ENCODE measurements at regions not wholly inside any gene's neighbourhood (a gene's known extent, or its start where the extent isn't known, plus 50 kb on each side); places are given as distances from the start of the nearest gene placed in this dataset.

DNA sequence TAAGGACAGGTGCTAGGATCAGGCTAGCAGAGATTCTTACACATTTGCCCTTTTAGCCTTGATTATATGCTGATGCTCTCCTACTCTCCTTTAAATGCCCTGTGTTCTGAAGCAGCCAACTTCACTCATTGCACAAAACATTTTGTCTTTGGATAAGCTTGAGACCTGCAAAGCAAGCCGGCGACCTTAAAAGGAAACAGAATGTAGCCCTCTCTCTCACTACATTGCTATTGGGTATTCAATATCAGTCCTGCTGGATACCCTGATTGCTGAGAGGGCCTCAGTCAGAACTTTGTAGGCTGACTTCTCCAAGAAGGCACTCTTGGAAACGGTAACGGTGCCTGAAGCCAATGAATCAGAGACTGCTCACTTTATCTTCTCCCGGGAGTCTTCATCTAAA lies 528.9 kb downstream of the DTWD2 start (continued):
- TF ChIP-seq, protein P1, sequence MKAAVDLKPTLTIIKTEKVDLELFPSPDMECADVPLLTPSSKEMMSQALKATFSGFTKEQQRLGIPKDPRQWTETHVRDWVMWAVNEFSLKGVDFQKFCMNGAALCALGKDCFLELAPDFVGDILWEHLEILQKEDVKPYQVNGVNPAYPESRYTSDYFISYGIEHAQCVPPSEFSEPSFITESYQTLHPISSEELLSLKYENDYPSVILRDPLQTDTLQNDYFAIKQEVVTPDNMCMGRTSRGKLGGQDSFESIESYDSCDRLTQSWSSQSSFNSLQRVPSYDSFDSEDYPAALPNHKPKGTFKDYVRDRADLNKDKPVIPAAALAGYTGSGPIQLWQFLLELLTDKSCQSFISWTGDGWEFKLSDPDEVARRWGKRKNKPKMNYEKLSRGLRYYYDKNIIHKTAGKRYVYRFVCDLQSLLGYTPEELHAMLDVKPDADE (IDR thresholded peaks at IDR 0.05) = no peak
- no peak for TF ChIP-seq POLR2AphosphoS5 (IDR thresholded peaks at IDR 0.05; ENCODE audit: low read depth)

DNA sequence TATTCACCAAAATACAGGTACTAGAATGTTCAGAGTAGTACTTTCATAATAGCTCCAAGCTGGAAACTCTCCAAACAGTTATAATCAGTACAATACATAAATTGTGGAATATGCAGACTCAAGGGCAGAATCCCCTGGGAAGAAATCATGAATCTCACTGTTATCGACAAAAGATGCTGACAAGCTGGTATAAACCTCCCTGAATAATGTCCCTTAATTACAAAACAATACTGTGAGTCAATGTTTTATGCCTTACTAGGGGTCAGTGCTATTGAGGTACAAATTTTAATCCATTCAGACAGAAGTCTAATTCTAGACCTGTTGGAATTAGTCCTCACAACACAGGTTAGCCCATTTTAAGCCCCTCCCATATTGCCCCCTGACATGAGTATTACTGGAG lies 532.3 kb downstream of the DTWD2 start:
- Mint-ChIP-seq H3K4me3 (no peak overlapping the region), H3K4me1 (peaks cover 10% of the 10 kb centered on the region), H3K9me3 (no peaks in the 10 kb centered on the region), H3K27me3 (ENCODE audit: insufficient read depth, low read depth, poor library complexity) (no peaks in the 10 kb centered on the region), H3K36me3 (ENCODE audit: low read depth) (no peaks in the 10 kb centered on the region; the same call in 2 of the 3 replicates), H3K27ac (no peak overlapping the region)
- no peak for TF ChIP-seq ZNF331 (CRISPR knock-in tag; IDR thresholded peaks at IDR 0.05; ENCODE audit: low read depth)
- TF ChIP-seq ZNF114 (CRISPR knock-in tag; IDR thresholded peaks at IDR 0.05) = no peak
- no peak for TF ChIP-seq NANOG (IDR thresholded peaks at IDR 0.05; ENCODE audit: borderline replicate concordance)
- no peak for TF ChIP-seq EZH2 (IDR thresholded peaks at IDR 0.05; ENCODE audit: low read depth, unreplicated experiment)
- TF ChIP-seq, protein P2, sequence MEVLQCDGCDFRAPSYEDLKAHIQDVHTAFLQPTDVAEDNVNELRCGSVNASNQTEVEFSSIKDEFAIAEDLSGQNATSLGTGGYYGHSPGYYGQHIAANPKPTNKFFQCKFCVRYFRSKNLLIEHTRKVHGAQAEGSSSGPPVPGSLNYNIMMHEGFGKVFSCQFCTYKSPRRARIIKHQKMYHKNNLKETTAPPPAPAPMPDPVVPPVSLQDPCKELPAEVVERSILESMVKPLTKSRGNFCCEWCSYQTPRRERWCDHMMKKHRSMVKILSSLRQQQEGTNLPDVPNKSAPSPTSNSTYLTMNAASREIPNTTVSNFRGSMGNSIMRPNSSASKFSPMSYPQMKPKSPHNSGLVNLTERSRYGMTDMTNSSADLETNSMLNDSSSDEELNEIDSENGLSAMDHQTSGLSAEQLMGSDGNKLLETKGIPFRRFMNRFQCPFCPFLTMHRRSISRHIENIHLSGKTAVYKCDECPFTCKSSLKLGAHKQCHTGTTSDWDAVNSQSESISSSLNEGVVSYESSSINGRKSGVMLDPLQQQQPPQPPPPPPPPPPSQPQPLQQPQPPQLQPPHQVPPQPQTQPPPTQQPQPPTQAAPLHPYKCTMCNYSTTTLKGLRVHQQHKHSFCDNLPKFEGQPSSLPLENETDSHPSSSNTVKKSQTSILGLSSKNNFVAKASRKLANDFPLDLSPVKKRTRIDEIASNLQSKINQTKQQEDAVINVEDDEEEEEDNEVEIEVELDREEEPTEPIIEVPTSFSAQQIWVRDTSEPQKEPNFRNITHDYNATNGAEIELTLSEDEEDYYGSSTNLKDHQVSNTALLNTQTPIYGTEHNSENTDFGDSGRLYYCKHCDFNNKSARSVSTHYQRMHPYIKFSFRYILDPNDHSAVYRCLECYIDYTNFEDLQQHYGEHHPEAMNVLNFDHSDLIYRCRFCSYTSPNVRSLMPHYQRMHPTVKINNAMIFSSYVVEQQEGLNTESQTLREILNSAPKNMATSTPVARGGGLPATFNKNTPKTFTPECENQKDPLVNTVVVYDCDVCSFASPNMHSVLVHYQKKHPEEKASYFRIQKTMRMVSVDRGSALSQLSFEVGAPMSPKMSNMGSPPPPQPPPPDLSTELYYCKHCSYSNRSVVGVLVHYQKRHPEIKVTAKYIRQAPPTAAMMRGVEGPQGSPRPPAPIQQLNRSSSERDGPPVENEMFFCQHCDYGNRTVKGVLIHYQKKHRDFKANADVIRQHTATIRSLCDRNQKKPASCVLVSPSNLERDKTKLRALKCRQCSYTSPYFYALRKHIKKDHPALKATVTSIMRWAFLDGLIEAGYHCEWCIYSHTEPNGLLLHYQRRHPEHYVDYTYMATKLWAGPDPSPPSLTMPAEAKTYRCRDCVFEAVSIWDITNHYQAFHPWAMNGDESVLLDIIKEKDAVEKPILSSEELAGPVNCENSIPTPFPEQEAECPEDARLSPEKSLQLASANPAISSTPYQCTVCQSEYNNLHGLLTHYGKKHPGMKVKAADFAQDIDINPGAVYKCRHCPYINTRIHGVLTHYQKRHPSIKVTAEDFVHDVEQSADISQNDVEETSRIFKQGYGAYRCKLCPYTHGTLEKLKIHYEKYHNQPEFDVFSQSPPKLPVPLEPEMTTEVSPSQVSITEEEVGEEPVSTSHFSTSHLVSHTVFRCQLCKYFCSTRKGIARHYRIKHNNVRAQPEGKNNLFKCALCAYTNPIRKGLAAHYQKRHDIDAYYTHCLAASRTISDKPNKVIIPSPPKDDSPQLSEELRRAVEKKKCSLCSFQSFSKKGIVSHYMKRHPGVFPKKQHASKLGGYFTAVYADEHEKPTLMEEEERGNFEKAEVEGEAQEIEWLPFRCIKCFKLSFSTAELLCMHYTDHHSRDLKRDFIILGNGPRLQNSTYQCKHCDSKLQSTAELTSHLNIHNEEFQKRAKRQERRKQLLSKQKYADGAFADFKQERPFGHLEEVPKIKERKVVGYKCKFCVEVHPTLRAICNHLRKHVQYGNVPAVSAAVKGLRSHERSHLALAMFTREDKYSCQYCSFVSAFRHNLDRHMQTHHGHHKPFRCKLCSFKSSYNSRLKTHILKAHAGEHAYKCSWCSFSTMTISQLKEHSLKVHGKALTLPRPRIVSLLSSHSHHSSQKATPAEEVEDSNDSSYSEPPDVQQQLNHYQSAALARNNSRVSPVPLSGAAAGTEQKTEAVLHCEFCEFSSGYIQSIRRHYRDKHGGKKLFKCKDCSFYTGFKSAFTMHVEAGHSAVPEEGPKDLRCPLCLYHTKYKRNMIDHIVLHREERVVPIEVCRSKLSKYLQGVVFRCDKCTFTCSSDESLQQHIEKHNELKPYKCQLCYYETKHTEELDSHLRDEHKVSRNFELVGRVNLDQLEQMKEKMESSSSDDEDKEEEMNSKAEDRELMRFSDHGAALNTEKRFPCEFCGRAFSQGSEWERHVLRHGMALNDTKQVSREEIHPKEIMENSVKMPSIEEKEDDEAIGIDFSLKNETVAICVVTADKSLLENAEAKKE (CRISPR knock-in tag; IDR thresholded peaks at IDR 0.05) = no peak
- TF ChIP-seq, protein P1 (IDR thresholded peaks at IDR 0.05) = no peak
- TF ChIP-seq CREB1 (CRISPR knock-in tag; IDR thresholded peaks at IDR 0.05; ENCODE audit: low read depth) = no peak
- TF ChIP-seq STAT1 (IDR thresholded peaks at IDR 0.05; ENCODE audit: unreplicated experiment) = no peak
- no peak for TF ChIP-seq JUNB (IDR thresholded peaks at IDR 0.05; ENCODE audit: unreplicated experiment)
- TF ChIP-seq, protein P3, sequence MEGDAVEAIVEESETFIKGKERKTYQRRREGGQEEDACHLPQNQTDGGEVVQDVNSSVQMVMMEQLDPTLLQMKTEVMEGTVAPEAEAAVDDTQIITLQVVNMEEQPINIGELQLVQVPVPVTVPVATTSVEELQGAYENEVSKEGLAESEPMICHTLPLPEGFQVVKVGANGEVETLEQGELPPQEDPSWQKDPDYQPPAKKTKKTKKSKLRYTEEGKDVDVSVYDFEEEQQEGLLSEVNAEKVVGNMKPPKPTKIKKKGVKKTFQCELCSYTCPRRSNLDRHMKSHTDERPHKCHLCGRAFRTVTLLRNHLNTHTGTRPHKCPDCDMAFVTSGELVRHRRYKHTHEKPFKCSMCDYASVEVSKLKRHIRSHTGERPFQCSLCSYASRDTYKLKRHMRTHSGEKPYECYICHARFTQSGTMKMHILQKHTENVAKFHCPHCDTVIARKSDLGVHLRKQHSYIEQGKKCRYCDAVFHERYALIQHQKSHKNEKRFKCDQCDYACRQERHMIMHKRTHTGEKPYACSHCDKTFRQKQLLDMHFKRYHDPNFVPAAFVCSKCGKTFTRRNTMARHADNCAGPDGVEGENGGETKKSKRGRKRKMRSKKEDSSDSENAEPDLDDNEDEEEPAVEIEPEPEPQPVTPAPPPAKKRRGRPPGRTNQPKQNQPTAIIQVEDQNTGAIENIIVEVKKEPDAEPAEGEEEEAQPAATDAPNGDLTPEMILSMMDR (conservative IDR thresholded peaks at IDR 0.05; ENCODE audit: low read depth in 2 of 2) = no peak
- no peak for TF ChIP-seq EZH2phosphoT487 (IDR thresholded peaks at IDR 0.05; ENCODE audit: unreplicated experiment)
- Histone ChIP-seq H3K79me2 (replicated peaks; ENCODE audit: insufficient read depth) (no peaks in the 10 kb centered on the region), H3K4me2 (no peak overlapping the region), H3F3A (replicated peaks; ENCODE audit: low read depth) (no peaks in the 10 kb centered on the region), H3K36me3 (ENCODE audit: insufficient read depth) (no peaks in the 10 kb centered on the region), H4K20me1 (replicated peaks; ENCODE audit: insufficient read depth) (no peaks in the 10 kb centered on the region), H2AFZ (no peak overlapping the region), H3K27me3 (ENCODE audit: insufficient read depth) (no peaks in the 10 kb centered on the region), H3K4me3 (no peak overlapping the region), H3K27ac (ENCODE audit: low read depth) (no peak overlapping the region), H3K4me1 (ENCODE audit: insufficient read depth) (no peaks in the 10 kb centered on the region), H3K9me2 (ENCODE audit: insufficient read depth) (peaks cover 4% of the 10 kb centered on the region; the same call in 1 of the 2 replicates)
- ATAC-seq (no peak), DNase-seq (ENCODE audit: low spot score) (no peak)

All from GM23338 (cell line).